ENCODE measurements at regions not wholly inside any gene's neighbourhood (a gene's known extent, or its start where the extent isn't known, plus 50 kb on each side); places are given as distances from the start of the nearest gene placed in this dataset.
A peak's percentile ranks its signal among the peaks of the same experiment; 100 is the strongest.

GRCh38 chr2:181805228-181806038 is 86.1 kb upstream of the ITPRID2 start:
- DNase-seq (ENCODE audit: extremely low read depth, low read depth) = peak; percentile 44
- H3K4me3 ChIP-seq (replicated peaks; ENCODE audit: low read depth, low read length) = no peak overlapping the region
- TF ChIP-seq CTCF (IDR thresholded peaks at IDR 0.05; ENCODE audit: low read depth, low read length, missing control alignments) = no peak

- TF ChIP-seq CTCF (IDR thresholded peaks at IDR 0.05; ENCODE audit: low read depth, low read length, missing control alignments) = no peak
- no peak overlapping the region for H3K4me3 ChIP-seq (replicated peaks; ENCODE audit: low read depth, low read length)
- DNase-seq (ENCODE audit: extremely low read depth, low read depth) = no peak
Measured at GRCh38 chr2:181806039-181806392, 85.5 kb upstream of the ITPRID2 start.

- no peak for TF ChIP-seq CTCF (IDR thresholded peaks at IDR 0.05; ENCODE audit: low read depth, low read length, missing control alignments)
- DNase-seq (ENCODE audit: extremely low read depth, low read depth) = no peak
- no peak overlapping the region for H3K4me3 ChIP-seq (replicated peaks; ENCODE audit: low read depth, low read length)
Measured at GRCh38 chr2:181807526-181807925, 84.0 kb upstream of the ITPRID2 start.

- DNase-seq (ENCODE audit: extremely low read depth, low read depth) = peak; percentile 68
- H3K4me3 ChIP-seq (replicated peaks; ENCODE audit: low read depth, low read length) = no peak overlapping the region
- TF ChIP-seq CTCF (IDR thresholded peaks at IDR 0.05; ENCODE audit: low read depth, low read length, missing control alignments) = no peak
Measured at GRCh38 chr2:181810823-181811695, 80.5 kb upstream of the ITPRID2 start.

- no peak overlapping the region for H3K4me3 ChIP-seq (replicated peaks; ENCODE audit: low read depth, low read length)
- no peak for TF ChIP-seq CTCF (IDR thresholded peaks at IDR 0.05; ENCODE audit: low read depth, low read length, missing control alignments)
- no peak for DNase-seq (ENCODE audit: extremely low read depth, low read depth)
Measured at GRCh38 chr2:181812106-181812743, 79.3 kb upstream of the ITPRID2 start.

- H3K4me3 ChIP-seq (replicated peaks; ENCODE audit: low read depth, low read length) = no peak overlapping the region
- DNase-seq (ENCODE audit: extremely low read depth, low read depth) = peak; percentile 40
- no peak for TF ChIP-seq CTCF (IDR thresholded peaks at IDR 0.05; ENCODE audit: low read depth, low read length, missing control alignments)
Measured at GRCh38 chr2:181814057-181814491, 77.5 kb upstream of the ITPRID2 start.
